Stimulated activated CD8-positive, alpha-beta memory T cell treated with anti-CD3 and anti-CD28 coated beads, Interleukin-7, amount 100 ng/mL, for 48 hours (primary cell): ENCODE measurements at regions not wholly inside any gene's neighbourhood (a gene's known extent, or its start where the extent isn't known, plus 50 kb on each side); places are given as distances from the start of the nearest gene placed in this dataset.

Experiments used
- DNase-seq, 2 donors: peaks; one replicate each; pipeline ENCODE4 v3.0.0-alpha.2; 2020; ENCODE audit warnings: low read depth in 1 of 2; ENCODE audit errors: extremely low read depth in 1 of 2

DNA sequence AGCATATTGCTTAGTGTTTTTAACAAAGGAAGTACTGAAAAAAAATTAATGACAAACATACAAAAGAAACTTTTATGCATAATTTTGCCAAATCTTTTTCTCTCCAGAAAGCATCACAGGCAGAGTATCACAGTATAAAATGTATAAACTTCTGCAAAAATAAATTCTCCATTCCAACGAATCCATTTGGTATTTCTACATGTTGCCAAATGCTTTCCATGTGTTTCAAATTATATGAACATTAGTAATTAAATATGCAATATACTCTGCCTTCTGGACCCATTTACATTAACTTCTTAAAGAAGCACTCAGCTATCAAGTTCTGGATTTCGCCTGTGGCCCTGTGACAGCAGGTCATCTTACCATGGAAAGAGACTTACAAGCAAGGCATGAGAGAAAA, 189.1 kb upstream of the ALCAM start:
- no peak for DNase-seq

DNA sequence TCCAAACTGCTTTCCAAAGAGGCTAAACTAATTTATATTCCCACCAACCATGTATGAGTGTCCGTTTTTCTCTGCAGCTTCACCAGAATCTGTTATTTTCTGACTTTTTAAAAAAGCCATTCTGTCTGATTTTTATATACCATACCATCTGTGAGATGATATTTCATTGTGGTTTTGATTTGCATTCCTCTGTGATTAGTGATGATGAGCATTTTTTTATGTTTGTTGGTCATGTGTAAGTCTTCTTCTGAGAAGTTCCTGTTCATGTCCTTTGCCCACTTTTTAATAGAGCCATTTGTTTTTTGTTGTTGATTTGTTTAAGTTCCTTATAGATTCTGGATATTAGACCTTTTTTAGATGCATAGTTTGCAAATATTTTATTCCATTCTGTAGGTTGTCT, 179.4 kb upstream of the ALCAM start:
- DNase-seq: no peak

DNA sequence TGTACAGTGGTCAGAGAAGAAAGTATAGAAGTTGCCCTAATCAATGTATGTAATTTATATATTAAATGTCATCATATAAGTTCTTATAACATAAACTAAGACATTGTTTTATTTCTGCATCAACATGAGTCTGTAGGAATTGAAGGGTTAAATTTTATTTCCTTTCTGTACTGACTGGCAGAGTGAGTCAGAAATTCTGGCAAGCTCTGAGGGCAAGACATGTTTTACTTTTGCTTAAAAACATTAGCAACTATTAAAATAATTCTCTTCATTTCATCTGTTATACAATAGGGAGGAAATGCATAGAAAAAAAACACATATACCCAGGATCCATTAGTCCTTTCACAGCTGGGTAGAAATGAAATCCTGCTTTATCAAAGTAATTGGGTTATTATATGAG, 171.4 kb upstream of the ALCAM start:
- DNase-seq: no peak

DNA sequence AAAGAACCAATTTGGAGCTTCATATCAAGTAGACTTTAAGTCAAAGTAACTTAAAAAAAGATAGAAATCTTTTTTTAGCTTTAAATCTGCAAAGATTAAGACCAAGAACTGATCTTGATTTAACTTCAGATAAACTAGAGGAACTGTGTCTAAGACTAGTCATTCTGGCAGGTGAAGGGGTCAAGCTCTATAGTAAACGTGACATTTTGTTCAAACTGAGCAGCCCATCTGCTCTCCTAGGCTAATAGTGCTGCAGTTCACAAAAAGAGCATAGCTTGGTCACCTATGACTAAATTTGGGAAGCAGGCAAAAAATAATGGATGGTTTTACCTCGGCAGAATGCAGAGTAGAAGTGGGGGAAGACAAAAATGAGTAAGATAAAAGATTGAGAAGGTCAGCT, 168.8 kb upstream of the ALCAM start:
- DNase-seq: no peak

DNA sequence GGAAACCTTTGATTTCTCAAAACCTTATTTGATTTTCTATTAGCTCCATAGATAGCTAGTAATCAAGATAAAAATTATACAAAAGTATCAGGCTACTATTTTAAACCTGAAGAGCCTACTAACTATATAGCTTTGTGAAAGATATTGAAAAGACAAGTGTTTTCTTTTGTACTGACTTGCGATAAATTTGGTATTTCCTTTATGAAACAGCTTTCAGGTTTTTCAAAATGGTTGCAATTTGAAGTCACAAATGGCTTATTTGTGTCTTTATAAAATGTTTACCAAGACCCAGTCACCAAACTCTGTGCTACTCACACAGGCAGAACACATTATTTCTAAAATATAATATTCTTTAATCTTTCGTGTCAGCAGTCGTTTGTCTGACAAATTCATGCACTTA, 167.5 kb upstream of the ALCAM start:
- no peak for DNase-seq

DNA sequence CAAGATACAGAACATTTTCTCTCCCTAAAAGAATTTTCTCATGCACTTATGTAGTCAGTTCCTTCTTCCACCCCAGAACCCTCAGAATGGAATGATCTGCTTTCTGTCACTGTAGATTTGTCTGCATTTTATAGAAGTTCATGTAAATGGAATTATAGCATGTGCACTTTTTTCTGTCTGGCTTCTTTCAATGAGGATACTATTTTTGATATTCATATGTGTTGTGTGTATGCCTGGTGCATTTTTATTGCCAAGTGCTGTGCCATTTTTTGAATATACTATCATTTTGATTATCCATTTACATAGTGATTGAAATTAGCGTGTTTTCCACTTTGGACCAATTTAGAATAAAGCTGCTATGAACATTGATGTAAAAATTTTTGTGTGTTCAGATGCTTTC, 156.6 kb upstream of the ALCAM start:
- DNase-seq: no peak

DNA sequence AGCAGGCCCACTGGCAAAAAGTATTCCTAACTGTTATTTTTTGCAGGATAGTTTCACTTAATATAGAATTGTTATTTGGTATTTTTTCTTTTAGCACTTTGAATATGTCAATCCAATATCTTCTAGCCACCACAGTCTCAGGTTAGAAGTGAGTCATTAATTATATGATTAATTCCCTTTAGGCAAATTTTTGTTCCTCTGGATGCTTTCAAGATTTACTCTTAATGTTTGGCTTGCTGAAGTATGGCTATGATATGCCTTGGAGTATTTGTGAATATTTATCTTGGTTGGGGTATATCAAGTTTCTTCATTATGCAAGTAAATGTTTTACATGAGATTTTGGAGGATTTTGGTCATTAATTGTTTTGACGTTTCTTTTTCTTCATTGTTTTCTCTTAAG, 152.1 kb upstream of the ALCAM start:
- no peak for DNase-seq

DNA sequence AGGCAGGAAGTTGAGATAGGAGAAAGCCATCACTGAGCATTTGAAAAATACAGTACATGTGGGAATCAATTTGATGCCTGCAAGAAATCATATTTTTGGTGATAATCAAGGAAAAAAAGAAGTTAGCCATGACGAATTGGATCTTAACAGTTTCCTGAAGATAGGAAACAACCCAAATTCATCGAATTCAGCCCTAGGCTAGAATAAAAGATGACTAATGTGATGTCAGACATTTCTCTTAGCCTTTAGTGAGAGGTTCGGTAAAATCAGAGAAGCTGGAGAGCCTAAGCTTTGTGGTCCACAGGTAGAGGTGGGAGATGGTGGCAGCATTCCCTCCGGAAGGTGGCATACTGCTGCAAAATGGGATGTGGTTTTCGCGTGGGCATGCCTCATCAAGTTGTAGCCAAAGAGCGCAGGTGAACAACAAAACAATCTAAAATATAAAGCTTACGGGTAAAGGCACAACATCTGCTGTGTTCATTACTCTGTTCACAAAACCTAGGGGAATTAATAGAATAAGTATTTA, 144.1 kb upstream of the ALCAM start:
- no peak for DNase-seq

DNA sequence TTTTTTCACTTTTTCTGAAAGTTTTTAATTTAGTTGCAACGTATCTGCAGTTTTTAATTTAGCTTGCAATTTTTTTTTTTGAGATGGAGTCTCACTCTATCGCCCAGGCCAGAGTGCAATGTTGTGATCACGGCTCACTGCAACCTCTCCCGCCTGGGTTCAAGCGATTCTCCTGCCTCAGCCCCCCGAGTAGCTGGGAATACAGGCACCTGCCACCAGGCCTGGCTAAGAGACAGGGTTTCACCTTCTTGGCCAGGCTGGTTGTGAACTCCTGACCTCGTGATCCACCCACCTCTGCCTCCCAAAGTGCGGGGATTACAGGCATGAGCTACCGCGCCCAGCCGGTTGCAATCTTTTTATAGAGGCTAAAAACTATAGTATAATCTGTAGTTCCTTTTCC, 142.9 kb upstream of the ALCAM start:
- no peak for DNase-seq

DNA sequence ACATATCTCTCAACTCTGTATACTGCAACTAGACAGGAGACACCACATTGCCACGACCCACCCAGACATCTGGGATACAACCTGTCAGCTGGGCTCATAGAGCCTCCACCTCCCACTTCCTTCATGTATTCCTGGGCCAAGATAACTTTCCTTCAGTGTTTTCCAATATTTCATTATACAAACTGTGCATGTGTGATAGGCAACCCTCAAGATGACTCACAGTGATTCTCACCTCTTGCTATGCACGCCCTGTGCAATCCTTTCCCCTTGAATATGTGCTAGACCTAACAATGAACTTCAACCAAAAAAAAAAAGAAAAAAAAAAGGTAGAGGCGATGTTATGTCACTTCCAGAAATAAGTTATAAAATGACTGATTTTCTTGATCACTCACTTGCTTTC, 138.0 kb upstream of the ALCAM start:
- DNase-seq: no peak

DNA sequence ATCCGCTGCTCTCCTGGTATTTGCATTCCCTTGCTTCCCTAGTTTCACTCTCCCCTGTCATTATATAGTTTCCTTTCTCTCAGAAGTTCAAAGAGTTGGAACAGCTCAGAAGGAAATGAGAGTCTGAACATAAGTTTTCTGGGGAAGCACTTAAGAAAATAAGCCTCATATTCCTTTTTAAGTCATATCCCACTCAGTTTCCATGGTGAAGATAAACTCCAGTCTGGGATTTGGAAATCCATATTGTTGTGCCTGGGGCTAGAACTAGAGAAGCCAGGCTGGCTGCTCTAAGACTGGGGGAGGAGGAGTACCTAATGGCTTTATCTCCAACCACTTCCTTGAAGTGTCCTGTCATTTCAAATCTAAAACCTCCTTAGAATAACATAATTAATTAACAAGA, 134.2 kb upstream of the ALCAM start:
- no peak for DNase-seq

DNA sequence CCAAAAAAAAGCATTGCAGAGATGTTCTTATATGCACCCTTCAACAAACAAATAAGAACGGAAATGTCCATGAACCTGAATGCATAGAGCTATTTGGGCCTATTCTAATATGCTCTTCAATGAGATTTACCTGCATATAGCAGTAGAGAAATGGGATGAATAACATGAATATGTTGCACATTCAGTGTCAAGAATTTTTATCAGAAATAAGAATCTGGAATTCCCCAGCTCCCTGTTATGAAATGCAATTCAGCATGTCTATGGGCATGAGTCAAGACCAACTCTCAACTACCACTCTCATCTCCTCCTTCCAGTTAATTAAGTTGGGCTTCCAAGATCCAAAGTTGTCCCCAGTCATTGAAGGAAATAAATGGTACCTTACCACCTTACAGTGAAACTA, 133.7 kb upstream of the ALCAM start:
- DNase-seq: no peak

DNA sequence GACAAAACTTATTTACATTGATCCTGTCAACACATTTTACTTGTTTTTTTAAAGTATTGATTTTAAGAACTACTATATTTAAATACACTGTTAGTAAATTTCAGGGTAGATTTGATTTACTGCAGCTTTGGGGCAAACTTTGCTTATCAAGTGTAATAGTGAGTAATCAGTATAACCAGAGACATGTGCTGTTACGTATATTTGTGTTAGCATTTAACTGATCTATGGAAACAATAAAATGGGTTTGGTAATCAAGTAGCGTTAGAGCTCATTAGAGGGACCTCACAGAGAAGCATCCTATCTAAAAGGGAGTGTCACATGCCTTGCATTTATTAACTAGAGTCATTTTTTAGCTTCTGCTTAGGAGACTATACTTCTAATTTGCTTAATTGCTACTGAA, 131.5 kb upstream of the ALCAM start:
- no peak for DNase-seq

DNA sequence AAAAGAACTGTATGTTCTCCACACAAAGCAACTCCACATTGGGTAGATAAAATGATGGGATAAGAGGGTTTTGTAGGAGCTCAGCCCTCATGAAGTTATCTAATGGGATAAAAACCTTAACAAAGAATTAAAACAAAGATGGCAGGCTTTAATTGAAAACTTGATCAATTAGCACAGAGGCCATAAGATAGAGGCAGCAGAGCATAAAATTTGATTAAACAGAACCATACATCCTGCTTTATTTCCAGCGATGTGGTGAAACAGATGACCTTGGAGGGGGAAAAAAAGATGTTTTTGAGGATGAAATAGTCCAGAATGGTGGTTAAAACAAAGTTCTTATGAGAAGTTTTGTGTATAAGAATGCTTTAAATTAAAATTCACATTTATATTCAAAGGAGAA, 130.9 kb upstream of the ALCAM start:
- no peak for DNase-seq

DNA sequence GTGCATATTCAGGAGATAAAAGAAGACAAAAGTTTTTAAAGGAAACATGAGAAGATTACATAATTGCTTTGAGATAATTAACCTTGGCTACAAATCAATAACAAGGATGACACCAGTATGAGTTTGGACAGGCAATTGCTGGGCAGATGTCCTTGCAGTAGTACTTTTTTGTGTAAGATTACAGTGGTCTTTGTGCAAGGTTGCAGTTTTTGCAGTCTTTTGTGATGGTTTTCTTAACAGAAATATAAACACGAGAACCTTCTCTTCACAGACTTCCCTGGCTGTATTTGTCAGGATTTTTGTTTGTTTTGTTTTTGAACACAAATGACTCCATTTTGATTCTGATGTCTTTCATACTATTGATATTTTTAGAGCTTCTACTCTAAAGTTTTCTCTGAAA, 128.3 kb upstream of the ALCAM start:
- no peak for DNase-seq

DNA sequence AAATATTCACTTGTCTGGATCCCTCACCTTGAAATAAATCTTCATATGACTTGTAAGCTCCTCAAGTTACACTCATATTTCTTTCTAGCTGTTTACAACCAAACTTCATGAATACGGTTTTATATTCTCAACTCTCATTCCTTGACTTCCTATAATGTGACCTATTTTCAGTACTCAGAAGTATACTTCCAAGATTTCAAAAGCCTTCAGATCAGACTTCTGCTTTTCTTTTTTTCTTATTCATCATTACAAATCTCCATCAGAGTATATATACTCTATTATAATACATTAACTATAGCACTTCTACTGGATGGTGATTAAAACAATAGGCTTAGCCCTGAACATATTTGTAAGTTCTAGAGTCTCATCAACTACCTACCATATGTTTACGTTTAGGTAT, 123.6 kb upstream of the ALCAM start:
- no peak for DNase-seq

DNA sequence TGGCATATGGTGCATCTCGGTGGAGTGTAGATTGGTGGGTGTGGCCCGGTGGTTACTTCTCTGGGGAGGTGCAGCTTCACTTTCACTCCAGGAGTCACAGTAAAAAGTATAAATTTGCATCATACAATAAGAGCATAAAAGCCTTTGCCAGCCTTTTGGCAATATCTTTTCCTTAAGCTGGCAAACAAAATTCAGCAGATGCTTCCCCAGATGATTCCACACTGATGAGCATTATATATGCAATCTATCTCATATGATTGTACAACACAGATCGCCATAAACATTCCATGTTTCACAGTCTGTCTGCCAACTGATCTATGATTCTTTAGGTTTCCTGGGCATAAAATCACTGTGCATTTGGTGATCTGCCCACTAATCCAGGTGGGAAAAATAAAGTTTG, 120.2 kb upstream of the ALCAM start:
- DNase-seq: no peak

DNA sequence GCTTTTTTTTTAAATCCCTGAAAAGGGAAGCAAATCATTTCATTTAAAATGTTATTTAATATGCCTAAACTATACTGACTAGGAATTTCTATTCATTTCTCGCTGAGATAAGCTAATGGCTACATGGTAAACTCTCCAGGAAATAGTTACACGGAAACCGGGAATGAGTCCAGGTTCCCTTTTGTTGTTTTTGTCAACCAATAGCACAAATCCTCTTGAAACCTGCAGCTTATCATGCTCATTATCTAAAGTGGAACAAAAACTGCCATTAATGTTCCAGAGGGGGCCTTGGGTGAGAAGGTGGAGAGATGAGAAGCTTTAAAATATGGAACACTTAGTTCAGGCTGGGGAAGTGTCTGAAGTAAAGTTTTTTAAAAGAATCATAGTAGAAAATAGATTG, 113.5 kb upstream of the ALCAM start:
- no peak for DNase-seq

DNA sequence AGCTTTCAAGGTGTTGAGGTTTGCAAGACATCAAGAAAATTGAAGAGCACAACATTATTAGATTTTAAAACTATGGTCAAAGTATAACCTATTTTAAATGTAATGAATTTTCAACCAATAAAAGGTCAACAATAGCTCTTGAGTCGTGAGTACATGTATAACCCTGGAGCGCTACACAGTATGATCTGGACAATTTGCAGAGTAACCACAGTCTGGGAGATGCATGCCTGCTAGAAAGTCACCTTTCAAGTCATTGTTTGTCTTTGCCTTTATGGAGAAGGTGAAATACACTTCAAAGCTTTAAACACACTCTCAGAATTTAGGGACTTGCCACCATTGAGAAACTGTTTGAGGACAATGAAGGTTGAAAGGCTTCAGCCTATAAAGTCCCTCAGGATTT, 112.6 kb upstream of the ALCAM start:
- no peak for DNase-seq

DNA sequence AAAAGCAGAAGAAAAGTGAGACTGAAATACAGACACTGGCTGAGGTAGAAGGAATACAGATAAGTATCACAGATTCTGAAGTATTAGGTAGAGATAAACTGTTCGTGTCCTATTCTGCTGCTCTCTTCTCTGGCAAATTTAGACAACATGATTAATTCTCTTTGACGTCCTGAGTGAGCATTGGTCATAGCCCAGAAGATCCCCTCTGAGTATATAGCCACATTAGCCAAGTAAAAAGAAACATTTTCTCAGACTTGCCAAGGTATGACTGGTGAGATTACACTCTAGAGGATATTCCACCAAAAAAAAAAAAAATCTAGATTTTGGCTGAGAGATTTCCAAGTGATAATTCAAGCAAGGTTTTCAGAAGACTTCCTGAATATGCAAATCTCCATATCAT, 111.4 kb upstream of the ALCAM start:
- no peak for DNase-seq

DNA sequence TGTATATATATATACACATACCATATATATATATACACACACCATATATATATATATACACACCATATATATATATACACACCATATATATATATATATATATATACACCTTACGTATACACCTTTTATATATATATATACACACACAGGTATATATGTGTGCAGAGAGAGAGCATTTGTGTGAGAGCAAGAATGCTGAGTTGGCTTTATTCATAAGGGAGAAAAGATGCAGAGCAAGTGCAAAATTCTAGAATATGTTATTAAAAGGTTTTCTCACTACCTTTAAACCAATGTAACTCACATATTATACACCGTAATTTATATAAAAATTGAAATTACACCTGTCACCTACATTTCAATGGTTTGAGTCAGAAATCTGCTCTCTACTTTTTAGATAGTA, 107.2 kb upstream of the ALCAM start:
- no peak for DNase-seq

DNA sequence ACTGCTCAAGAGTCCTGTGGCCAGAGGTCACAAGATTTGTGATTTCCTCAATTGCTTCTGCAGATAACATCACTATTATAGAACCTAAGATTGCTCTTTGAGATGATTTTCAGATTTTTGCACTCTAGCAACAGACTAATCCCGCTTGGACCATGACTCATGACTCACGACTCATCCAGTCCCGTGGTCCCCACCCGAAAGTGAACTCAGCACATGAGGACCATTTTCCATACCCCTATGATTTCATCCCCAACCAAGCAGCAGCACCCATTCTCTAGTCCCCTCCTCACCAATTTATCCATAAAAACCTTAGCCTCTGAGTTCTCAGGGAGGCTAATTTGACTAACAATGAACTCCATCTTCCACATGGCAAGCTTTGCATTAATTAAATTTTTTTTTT, 106.3 kb upstream of the ALCAM start:
- no peak for DNase-seq

DNA sequence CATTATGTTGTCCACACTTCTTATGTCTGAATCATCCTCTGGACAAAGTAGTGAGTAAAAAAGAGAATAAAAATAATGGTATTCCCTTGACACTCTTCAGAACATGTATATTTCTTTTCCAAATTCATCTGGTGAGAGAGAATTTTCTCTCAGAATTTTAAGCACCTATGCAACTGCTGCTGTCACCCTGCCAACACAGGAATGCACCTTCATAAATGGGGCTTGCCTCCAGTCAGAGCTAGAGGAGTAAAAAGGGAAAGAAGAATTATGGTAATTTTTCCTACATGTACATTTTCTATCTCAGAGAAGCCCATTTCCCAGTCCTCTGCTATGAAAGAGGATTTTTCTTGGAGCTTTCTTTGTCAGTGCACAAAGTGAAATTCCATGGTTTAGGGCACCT, 92.2 kb upstream of the ALCAM start:
- DNase-seq: no peak

DNA sequence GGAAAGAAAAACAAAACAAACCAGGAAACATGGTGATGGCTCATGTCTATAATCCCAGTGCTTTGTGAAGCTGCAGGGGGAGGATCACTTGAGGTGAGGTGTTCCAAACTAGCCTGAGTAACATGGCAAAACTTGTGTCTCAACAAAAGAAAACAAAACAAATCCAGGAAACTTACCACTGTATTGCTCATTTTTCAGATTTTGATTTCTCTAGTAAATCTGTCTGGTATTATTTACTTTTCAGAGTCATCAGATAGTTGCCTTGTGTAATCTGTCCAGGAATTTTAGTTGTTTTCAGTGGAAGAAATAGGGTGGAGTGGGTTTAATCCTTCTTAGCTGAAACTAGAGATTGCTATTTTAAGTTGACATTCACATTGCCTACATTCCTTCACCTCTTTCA, 91.8 kb upstream of the ALCAM start:
- DNase-seq: no peak
